A549 (cell line): ENCODE measurements at regions not wholly inside any gene's neighbourhood (a gene's known extent, or its start where the extent isn't known, plus 50 kb on each side); places are given as distances from the start of the nearest gene placed in this dataset.
"Not testable (repeated sequence)": the region's sequence is repeated elsewhere in the genome, so short reads cannot be mapped to it uniquely, and the experiment has no call there.

Experiments used
- EP300 ChIP-seq, 2 experiments: fragments of >200 bp; sonication (Bioruptor Twin); formaldehyde crosslinking; IDR thresholded peaks; 2 replicates in 1 of 2; 3 replicates in 1 of 2; pipeline ENCODE4 v1.6.1; 2016 to 2017
- ESRRA ChIP-seq: fragments of 150-350 bp; IDR thresholded peaks from 2 replicates; pipeline ENCODE4 v1.6.1; 2014; ENCODE audit warnings: mild to moderate bottlenecking, low read length, borderline replicate concordance
- FOSL2 ChIP-seq, 2 experiments: fragments of 450-650 bp in 1 of 2; fragments of >200 bp in 1 of 2; sonication (Bioruptor Twin) in 1 of 2; formaldehyde crosslinking; IDR thresholded peaks; 2 replicates each; pipeline versions ENCODE4 v1.5.0 to v1.6.1; 2016 to 2020; ENCODE audit warnings: mild to moderate bottlenecking in 1 of 2, moderate library complexity in 1 of 2
- POLR2A ChIP-seq: IDR thresholded peaks from 2 replicates; pipeline ENCODE4 v1.6.1; 2012; ENCODE audit warnings: mild to moderate bottlenecking, low read length
- SMC3 ChIP-seq: fragments of >200 bp; sonication (Bioruptor Twin); formaldehyde crosslinking; IDR thresholded peaks from 3 replicates; pipeline ENCODE4 v1.6.1; 2018; ENCODE audit warnings: inconsistent platforms
- ZC3H11A ChIP-seq: fragments of 450-650 bp; IDR thresholded peaks from 2 replicates; pipeline ENCODE4 v1.6.1; 2014; ENCODE audit warnings: antibody characterized with exemption, mild to moderate bottlenecking
- TF ChIP-seq, protein P1 (sequence below): fragments of >200 bp; sonication (Bioruptor Twin); formaldehyde crosslinking; IDR thresholded peaks from 3 replicates; pipeline ENCODE4 v1.5.1; 2016
- TF ChIP-seq, protein P2 (sequence below): fragments of 150-350 bp; IDR thresholded peaks from 2 replicates; pipeline ENCODE4 v1.6.1; 2014; ENCODE audit warnings: low read depth, mild to moderate bottlenecking, low read length
- TF ChIP-seq, protein P3 (sequence below): IDR thresholded peaks from 2 replicates; pipeline ENCODE4 v1.6.1; 2012

DNA sequence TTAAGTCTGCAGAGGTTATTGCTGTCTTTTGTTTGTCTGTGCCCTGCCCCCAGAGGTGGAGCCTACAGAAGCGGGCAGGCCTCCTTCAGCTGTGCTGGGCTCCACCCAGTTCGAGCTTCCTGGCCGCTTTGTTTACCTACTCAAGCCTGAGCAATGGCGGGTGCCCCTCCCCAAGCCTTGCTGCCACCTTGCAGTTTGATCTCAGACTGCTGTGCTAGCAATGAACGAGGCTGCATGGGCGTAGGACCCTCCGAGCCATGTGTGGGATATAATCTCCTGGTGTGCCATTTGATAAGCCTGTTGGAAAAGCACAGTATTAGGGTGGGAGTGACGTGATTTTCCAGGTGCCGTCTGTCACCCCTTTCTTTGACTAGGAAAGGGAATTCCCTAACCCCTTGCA is 720.6 kb downstream of the PCDH17 start:
- not testable (repeated sequence) for TF ChIP-seq EP300 (IDR thresholded peaks at IDR 0.05); POLR2A; ESRRA; FOSL2 (IDR thresholded peaks at IDR 0.05); FOSL2 (CRISPR knock-in tag; IDR thresholded peaks at IDR 0.05); SMC3; ZC3H11A
- TF ChIP-seq, protein P1, sequence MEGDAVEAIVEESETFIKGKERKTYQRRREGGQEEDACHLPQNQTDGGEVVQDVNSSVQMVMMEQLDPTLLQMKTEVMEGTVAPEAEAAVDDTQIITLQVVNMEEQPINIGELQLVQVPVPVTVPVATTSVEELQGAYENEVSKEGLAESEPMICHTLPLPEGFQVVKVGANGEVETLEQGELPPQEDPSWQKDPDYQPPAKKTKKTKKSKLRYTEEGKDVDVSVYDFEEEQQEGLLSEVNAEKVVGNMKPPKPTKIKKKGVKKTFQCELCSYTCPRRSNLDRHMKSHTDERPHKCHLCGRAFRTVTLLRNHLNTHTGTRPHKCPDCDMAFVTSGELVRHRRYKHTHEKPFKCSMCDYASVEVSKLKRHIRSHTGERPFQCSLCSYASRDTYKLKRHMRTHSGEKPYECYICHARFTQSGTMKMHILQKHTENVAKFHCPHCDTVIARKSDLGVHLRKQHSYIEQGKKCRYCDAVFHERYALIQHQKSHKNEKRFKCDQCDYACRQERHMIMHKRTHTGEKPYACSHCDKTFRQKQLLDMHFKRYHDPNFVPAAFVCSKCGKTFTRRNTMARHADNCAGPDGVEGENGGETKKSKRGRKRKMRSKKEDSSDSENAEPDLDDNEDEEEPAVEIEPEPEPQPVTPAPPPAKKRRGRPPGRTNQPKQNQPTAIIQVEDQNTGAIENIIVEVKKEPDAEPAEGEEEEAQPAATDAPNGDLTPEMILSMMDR: not testable (repeated sequence)
- TF ChIP-seq, protein P2, sequence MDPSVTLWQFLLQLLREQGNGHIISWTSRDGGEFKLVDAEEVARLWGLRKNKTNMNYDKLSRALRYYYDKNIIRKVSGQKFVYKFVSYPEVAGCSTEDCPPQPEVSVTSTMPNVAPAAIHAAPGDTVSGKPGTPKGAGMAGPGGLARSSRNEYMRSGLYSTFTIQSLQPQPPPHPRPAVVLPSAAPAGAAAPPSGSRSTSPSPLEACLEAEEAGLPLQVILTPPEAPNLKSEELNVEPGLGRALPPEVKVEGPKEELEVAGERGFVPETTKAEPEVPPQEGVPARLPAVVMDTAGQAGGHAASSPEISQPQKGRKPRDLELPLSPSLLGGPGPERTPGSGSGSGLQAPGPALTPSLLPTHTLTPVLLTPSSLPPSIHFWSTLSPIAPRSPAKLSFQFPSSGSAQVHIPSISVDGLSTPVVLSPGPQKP: not testable (repeated sequence)
- TF ChIP-seq, protein P3, sequence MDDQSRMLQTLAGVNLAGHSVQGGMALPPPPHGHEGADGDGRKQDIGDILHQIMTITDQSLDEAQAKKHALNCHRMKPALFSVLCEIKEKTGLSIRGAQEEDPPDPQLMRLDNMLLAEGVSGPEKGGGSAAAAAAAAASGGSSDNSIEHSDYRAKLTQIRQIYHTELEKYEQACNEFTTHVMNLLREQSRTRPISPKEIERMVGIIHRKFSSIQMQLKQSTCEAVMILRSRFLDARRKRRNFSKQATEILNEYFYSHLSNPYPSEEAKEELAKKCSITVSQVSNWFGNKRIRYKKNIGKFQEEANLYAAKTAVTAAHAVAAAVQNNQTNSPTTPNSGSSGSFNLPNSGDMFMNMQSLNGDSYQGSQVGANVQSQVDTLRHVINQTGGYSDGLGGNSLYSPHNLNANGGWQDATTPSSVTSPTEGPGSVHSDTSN: not testable (repeated sequence)
